Cardiac septum (tissue), 1 donor: ENCODE measurements at regions not wholly inside any gene's neighbourhood (a gene's known extent, or its start where the extent isn't known, plus 50 kb on each side); places are given as distances from the start of the nearest gene placed in this dataset.

Experiments
- DNase-seq: peaks from one replicate; pipeline ENCODE4 v3.0.0-alpha.2; 2020; ENCODE audit warnings: low spot score
- intact Hi-C: fragments of 100-400 bp; cut with DNase I; formaldehyde crosslinking; loops from one replicate; pipeline ENCODE4 v1.14.0; 2022
- donor health status: DM: no; HTN: no; CAD: no.

GRCh38 chr2:56684327-56684726 lies 500.5 kb downstream of the CCDC85A start:
- no peak for DNase-seq

GRCh38 chr2:56685205-56685604 lies 501.4 kb downstream of the CCDC85A start:
- intact Hi-C loops = no loop called here
- DNase-seq = no peak

More at GRCh38 chr2:56684327-56684726, 500.5 kb downstream of the CCDC85A start:
- intact Hi-C loops = no loop called here

GRCh38 chr2:56687169-56687568 lies 503.4 kb downstream of the CCDC85A start:
- DNase-seq = no peak
- intact Hi-C loops = no loop called here

GRCh38 chr2:56688661-56689060 lies 504.9 kb downstream of the CCDC85A start:
- no peak for DNase-seq
- intact Hi-C loops = no loop called here

GRCh38 chr2:56693501-56693900 lies 509.7 kb downstream of the CCDC85A start:
- intact Hi-C loops = no loop called here
- DNase-seq = no peak

DNA sequence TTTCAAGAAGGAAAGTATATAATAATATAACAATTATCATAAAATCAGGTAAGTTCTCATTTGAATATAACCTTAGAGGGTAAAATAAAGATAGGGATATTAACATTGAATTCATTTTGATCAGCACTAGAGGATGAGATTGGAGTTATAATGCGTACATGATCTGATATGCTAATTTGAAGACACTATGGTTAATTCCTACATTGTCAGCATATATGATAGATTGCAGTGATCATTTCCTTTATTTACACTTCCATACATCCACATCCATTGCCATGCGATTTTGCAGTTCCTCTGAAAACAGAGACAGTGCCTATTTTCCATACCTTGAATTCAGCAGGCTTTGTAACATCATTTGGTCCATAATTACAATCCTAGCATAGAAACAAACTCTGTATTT lies 519.2 kb downstream of the CCDC85A start:
- DNase-seq = no peak
- intact Hi-C loops = no loop called here

DNA sequence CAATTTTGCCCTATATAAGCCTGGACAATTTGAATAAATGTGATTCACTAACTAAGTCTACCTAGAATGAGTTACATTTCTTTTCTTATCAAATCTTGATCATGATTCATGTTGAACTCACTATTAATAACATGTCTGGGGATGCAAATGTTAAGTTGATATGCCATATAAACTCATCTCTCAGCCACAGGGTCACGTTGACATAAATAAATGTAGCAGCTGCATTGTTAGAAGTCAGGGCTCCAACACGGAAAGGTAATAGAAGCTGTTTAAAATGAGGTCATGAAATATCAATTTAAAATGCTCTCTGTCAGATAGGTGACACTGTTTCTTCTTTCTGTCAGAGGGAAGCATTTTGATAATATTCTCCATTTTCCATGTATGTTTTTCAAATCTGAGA lies 521.9 kb downstream of the CCDC85A start:
- intact Hi-C loops = no loop called here
- DNase-seq = no peak

DNA sequence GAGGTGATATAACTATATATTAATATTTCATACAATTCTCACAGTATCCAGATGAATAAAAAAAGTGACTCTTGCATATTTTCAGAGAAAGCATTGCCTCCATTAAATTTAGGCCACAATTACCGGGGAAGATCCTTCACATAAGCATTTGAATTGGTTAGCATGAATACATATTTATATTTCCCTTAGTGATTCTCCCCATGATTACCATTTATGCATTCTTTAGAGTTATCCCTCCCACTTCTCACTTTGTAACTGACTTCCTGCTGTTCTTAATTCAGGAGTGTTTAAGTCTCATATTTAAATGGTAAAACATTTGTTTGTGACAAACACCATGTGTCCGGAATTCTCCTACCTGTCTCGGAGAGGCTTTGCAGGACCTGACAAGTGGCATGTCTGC lies 523.4 kb downstream of the CCDC85A start:
- intact Hi-C loops = no loop called here
- DNase-seq = no peak

GRCh38 chr2:56707650-56708049 lies 523.9 kb downstream of the CCDC85A start:
- no peak for DNase-seq
- intact Hi-C loops = no loop called here

DNA sequence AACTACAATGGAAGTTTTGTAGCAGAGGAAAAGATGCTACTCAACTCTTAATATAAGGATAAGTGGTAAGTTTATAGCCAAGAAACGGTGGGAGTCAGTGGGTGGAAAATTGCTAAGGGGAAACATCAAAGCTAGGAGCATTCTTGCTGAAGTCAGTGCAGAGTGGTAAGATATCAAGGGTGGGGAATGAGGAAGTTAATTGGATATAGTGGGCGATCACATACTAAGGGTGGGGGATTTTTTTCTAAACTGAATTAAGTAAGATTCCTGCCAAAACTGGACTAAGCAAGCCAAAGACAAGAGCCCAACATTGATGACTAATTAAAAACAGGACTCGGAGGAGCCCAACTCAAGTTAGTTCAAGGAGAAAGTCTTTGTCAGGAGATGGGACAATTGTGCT lies 525.4 kb downstream of the CCDC85A start:
- no peak for DNase-seq
- intact Hi-C loops = no loop called here

- intact Hi-C loops = no loop called here
- DNase-seq = no peak
Measured at GRCh38 chr2:56713161-56713676, 529.4 kb downstream of the CCDC85A start.

DNA sequence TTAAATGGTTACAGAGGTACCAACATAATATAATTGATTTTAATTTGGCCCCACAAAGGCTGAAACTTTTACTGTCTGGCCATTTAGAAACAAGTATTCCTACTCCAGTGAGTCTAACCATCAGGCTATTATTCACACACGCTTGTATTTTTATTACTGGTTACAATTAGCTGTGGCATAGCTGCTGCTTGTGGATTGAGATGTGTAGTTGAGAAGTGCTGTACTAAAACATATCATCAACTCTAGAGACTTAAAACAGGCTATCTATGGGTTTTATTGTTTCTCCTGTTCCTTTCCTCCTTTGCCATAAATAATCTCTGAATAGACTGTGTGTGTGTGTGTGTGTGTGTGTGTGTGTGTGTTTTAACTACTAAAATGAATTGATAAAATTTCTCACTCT lies 530.2 kb downstream of the CCDC85A start:
- intact Hi-C loops = no loop called here

GRCh38 chr2:56714400-56714799 lies 530.6 kb downstream of the CCDC85A start:
- DNase-seq = no peak
- intact Hi-C loops = no loop called here

More for the DNA sequence above, 530.2 kb downstream of the CCDC85A start:
- no peak for DNase-seq

GRCh38 chr2:56715683-56716082 lies 531.9 kb downstream of the CCDC85A start:
- no peak for DNase-seq
- intact Hi-C loops = no loop called here

- intact Hi-C loops = no loop called here
- no peak for DNase-seq
Measured at GRCh38 chr2:56718413-56718812, 534.6 kb downstream of the CCDC85A start.

DNA sequence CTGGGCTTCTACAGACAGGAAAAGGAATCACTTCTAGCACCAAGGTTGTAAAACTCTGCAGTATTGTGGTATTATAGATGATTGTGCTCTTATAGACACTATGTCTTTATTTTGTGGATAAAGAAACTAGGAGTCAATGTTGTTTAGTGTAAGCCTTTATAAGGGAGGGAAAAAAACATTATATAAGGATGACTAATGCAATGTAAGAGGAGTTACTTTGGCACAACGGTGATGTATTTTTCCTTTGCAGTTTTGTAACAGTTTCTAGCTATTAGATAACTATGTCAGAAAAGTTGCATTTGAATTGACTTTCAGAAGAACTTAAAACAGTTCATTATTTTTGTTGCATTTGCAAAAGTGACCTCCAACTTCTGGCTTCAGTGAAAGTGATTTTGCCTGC lies 545.4 kb downstream of the CCDC85A start:
- intact Hi-C loops = no loop called here

DNA sequence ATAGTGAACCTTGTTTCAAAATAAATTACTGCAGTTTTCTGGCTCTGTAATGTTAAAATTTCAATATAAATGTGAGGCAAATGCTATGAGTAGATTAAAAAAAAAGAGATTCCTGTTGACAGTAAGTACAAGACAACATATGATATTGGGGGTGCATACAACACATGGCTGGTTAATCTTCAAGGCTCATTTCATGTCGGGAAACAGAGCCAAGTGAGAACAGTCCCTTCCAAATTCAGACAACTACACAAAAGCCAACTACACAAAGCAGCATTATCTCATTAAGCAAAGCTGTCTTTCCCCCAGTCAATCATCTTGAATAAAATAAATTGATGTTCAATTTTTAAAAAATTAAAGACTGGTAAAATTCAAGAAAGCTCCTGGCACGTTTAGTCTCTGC lies 549.2 kb downstream of the CCDC85A start:
- no peak for DNase-seq
- intact Hi-C loops = no loop called here

More for the DNA sequence above, 545.4 kb downstream of the CCDC85A start:
- DNase-seq = no peak

GRCh38 chr2:56739413-56739812 lies 555.6 kb downstream of the CCDC85A start:
- DNase-seq = no peak
- intact Hi-C loops = no loop called here

GRCh38 chr2:56741601-56742102 lies 557.9 kb downstream of the CCDC85A start:
- intact Hi-C loops = no loop called here
- DNase-seq = no peak

DNA sequence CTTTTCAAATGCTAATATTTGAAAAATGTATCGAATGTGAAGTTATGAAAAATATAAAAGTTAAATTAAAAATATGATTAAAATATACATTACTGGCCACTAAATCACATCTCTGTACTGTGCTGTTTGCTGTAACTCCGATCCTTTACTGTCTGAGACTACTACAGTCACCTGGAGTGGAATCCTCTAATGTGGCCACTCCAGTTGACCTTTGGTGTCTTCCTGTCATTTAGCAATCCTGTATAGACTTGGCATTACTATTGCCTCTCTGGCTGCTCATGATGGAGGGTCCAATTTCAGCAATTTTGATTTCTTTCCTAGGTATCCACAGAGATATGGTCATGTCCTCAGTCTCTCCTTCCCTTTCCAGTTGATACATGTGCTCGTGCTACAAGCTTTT lies 560.0 kb downstream of the CCDC85A start:
- intact Hi-C loops = no loop called here

GRCh38 chr2:56749152-56749752 lies 565.5 kb downstream of the CCDC85A start:
- DNase-seq = no peak
- intact Hi-C loops = loop anchor here (2.0 kb wide), 1 partner anchor 564 kb away; no protein-coding TSS in a partner anchor

More for the DNA sequence above, 560.0 kb downstream of the CCDC85A start:
- DNase-seq = no peak

DNA sequence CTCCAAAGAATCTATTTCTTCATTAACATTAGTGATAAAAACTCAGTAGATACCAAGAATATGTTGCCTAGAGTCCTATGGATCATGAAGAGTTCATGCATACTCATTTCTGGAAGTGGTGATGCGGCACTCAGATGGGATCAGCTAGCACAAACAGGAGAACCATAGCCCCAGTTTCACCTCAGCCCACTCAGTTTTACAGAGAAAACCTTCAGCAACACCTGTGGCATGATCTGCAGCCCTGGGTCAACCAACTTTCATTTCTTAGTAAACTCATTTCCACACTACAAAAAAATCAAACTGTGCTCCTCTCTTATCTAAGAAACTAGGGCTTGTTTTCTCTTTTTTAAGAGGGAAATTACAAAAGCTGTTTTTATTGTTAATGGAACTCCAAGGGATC lies 569.4 kb downstream of the CCDC85A start:
- intact Hi-C loops = loop anchor here (10.0 kb wide), 1 partner anchor 228 kb away; no protein-coding TSS in a partner anchor
- DNase-seq = no peak
